Thyroid gland (tissue), 4 donors: ENCODE measurements at regions not wholly inside any gene's neighbourhood (a gene's known extent, or its start where the extent isn't known, plus 50 kb on each side); places are given as distances from the start of the nearest gene placed in this dataset.

Source experiments
- DNase-seq, 2 donors: peaks; one replicate each; pipeline ENCODE4 v3.0.0-alpha.2; 2019
- H3K27ac ChIP-seq, 3 donors: fragments of 200-600 bp; sonication (generic); 1 replicate in 2 of 3; 2 replicates in 1 of 3; pipeline ENCODE4 v1.5.1; 2016 to 2019; ENCODE audit warnings: mild to moderate bottlenecking in 1 of 3, moderate library complexity in 1 of 3
- H3K27me3 ChIP-seq: fragments of 200-600 bp; sonication (generic); one replicate; pipeline ENCODE4 v1.5.1; 2019
- H3K36me3 ChIP-seq, 2 donors: fragments of 200-600 bp; sonication (generic); one replicate each; pipeline ENCODE4 v1.5.1; 2016 to 2019
- H3K4me1 ChIP-seq, 2 donors: fragments of 200-600 bp; sonication (generic); one replicate each; pipeline ENCODE4 v1.5.1; 2017 to 2019
- H3K4me3 ChIP-seq, 3 donors: fragments of 200-600 bp; sonication (generic); replicated peaks in 1 of 3; 1 replicate in 2 of 3; 2 replicates in 1 of 3; pipeline ENCODE4 v1.5.1; 2016; ENCODE audit warnings: mild to moderate bottlenecking in 1 of 3
- H3K9me3 ChIP-seq: fragments of 200-600 bp; sonication (generic); one replicate; pipeline ENCODE4 v1.5.1; 2017
- POLR2A ChIP-seq, 2 donors: fragments of 450-650 bp; IDR thresholded peaks; one replicate each; pipeline ENCODE4 v1.6.1; 2017; ENCODE audit warnings: antibody characterized with exemption in 2 of 2, mild to moderate bottlenecking in 2 of 2, moderate library complexity in 1 of 2
- WGBS, 2 donors: methylation state at CpG; one replicate each; pipeline ENCODE4 v1.1.5; 2017; 5-methylcytosine and 5-hydroxymethylcytosine counted together
- intact Hi-C: fragments of 100-400 bp; cut with DNase I; formaldehyde crosslinking; loops from one replicate; pipeline ENCODE4 v1.15.1; 2023
- TF ChIP-seq, protein P1 (sequence below), 6 experiments: fragments of 200-600 bp in 3 of 6; fragments of 450-650 bp in 3 of 6; sonication (generic) in 3 of 6; IDR thresholded peaks; one replicate each; pipeline ENCODE4 v1.5.1; 2016 to 2019; ENCODE audit warnings: antibody characterized with exemption in 6 of 6, mild to moderate bottlenecking in 2 of 6, inconsistent platforms in 1 of 6, moderate library complexity in 1 of 6

DNA sequence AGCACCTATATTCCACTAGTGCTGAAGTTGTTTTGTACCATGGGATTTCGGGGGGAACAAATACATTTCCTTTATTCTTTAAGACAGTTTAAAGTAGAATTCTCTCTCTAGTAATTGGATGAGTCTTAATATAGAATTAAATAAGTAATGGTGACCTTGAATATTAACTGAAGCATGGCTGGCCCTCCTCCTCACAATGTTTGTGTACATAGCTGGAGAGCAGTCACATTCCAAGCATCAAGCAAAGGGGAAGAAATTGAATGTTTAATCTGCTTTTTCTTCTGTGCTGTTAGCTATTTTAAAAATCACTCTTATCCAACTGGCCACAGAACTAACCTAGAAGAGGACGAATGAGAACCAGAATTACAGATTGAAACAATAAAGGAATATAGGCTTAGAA is 906.9 kb downstream of the CCSER2 start:
- WGBS, 2 donors = 33 to 39% methylated on average over 2 of the region's 2 CpGs
- peaks cover 36 to 48% of the 10 kb centered on the region in 2 donors for H3K4me1 ChIP-seq
- TF ChIP-seq, protein P1, sequence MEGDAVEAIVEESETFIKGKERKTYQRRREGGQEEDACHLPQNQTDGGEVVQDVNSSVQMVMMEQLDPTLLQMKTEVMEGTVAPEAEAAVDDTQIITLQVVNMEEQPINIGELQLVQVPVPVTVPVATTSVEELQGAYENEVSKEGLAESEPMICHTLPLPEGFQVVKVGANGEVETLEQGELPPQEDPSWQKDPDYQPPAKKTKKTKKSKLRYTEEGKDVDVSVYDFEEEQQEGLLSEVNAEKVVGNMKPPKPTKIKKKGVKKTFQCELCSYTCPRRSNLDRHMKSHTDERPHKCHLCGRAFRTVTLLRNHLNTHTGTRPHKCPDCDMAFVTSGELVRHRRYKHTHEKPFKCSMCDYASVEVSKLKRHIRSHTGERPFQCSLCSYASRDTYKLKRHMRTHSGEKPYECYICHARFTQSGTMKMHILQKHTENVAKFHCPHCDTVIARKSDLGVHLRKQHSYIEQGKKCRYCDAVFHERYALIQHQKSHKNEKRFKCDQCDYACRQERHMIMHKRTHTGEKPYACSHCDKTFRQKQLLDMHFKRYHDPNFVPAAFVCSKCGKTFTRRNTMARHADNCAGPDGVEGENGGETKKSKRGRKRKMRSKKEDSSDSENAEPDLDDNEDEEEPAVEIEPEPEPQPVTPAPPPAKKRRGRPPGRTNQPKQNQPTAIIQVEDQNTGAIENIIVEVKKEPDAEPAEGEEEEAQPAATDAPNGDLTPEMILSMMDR (IDR thresholded peaks at IDR 0.05) = no peak
- TF ChIP-seq POLR2A (IDR thresholded peaks at IDR 0.05) = peak in 1 of 2 donors; percentile 36

DNA sequence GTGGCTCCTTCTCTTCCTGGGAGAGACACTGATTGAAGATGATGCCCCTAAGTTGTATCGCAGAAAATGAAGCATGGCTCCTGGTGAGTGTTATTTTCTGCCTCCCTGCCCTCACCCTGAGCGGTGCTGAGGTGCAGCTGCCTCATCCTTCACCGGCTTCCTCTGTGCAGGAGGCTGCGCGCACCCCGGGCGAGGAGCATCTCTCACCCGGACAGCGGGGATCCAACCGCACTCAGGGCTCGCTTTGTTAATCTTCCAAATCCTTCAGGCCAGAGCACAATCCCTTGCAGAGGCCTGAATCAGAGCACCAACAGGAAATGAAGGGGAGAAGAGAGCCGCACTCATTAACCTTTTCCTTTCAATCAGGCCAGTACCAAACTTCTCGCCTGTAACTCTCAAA is 910.3 kb downstream of the CCSER2 start:
- Histone ChIP-seq H3K27ac (peak overlapping the region in 1 of 3 donors; percentile 23), H3K4me3 (no peak overlapping the region), H3K36me3 (no peaks in the 10 kb centered on the region), H3K4me1 (peaks cover 35 to 37% of the 10 kb centered on the region in 2 donors), H3K9me3 (no peaks in the 10 kb centered on the region), H3K27me3 (no peaks in the 10 kb centered on the region)
- no peak for DNase-seq
- WGBS, 2 donors = 93 to 95% methylated on average over 13 of the region's 13 CpGs
- intact Hi-C loops = no loop called here
- TF ChIP-seq POLR2A (IDR thresholded peaks at IDR 0.05) = no peak
- TF ChIP-seq, protein P1 (IDR thresholded peaks at IDR 0.05) = no peak

More for the DNA sequence above, 906.9 kb downstream of the CCSER2 start:
- Histone ChIP-seq H3K27ac (peak overlapping the region; percentile 84 to 95 (median 88)), H3K27me3 (no peaks in the 10 kb centered on the region), H3K9me3 (no peaks in the 10 kb centered on the region), H3K36me3 (no peaks in the 10 kb centered on the region), H3K4me3 (no peak overlapping the region)
- DNase-seq = peak; percentile 60 to 61
- intact Hi-C loops = no loop called here

DNA sequence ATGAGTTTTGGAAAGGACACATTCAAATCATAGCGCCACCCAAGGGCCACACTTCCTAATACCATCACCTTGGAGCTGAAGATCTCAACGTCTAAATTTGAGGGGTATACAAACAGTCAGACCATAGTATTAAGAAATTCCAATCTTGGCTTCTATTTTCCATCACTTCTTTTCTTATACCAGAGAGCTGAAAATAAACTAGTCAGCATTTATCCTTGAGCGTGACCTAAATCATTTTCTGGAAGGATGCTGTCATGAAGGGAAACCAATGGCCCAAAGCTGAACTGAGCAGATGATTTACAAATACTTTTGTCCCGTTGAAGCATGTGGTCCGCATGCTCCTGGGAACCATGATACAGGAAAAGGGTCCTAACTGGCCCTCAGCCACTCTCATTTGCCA is 921.9 kb downstream of the CCSER2 start:
- intact Hi-C loops = no loop called here
- WGBS, 2 donors = 79 to 88% methylated on average over 5 of the region's 5 CpGs
- no peaks in the 10 kb centered on the region for H3K4me1 ChIP-seq
- H3K9me3 ChIP-seq = no peaks in the 10 kb centered on the region
- DNase-seq = no peak
- no peak overlapping the region for H3K4me3 ChIP-seq
- H3K27me3 ChIP-seq = no peaks in the 10 kb centered on the region
- TF ChIP-seq, protein P1 (IDR thresholded peaks at IDR 0.05) = no peak
- no peak for TF ChIP-seq POLR2A (IDR thresholded peaks at IDR 0.05)
- H3K27ac ChIP-seq = no peak overlapping the region
- no peaks in the 10 kb centered on the region for H3K36me3 ChIP-seq

DNA sequence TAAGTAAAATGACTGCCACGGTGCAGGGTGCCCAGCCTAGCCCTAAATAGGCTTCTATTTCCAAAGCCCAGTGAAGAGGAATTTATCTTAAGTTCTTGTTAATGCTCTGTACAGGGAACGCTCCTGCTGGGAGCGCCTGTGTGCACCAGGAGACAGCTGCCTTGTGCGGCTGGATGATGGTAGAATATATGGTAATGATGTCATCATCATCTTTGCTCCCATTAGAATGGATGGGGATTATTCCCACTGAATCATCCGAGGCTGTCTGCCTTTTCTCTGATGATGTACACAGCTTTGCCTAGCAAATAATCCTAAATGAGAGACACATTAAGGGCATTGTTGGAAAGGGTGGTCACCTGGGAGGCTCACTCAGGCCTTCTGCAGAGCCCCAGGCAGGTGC is 928.1 kb downstream of the CCSER2 start:
- Histone ChIP-seq H3K27ac (no peak overlapping the region), H3K27me3 (no peaks in the 10 kb centered on the region), H3K4me1 (no peaks in the 10 kb centered on the region), H3K36me3 (no peaks in the 10 kb centered on the region), H3K4me3 (no peak overlapping the region), H3K9me3 (no peaks in the 10 kb centered on the region)
- DNase-seq = no peak
- TF ChIP-seq, protein P1 (IDR thresholded peaks at IDR 0.05) = no peak
- TF ChIP-seq POLR2A (IDR thresholded peaks at IDR 0.05) = no peak
- 86 to 91% methylated on average over 5 of the region's 5 CpGs for WGBS, 2 donors
- intact Hi-C loops = no loop called here

DNA sequence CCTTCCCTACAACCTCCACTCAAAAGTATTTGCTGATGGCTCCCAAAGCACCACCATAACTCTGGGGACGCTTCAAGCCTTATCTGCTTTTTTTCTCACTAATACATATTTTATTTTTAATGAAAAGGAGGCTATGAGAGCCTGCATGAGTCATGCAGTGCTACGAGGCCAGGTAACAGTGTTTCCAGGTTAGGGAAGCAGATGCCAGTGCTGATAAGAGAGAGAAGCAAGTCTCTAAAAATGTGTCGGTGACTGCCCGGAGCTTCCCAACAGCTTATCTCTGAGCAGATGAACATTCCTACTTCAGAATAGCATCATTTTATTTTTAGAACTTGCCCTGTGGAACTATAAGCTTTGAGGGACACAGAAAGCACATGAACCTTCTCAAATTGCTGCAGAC is 931.5 kb downstream of the CCSER2 start:
- H3K27ac ChIP-seq = no peak overlapping the region
- H3K9me3 ChIP-seq = no peaks in the 10 kb centered on the region
- TF ChIP-seq POLR2A (IDR thresholded peaks at IDR 0.05) = no peak
- TF ChIP-seq, protein P1 (IDR thresholded peaks at IDR 0.05) = no peak
- H3K36me3 ChIP-seq = no peaks in the 10 kb centered on the region
- intact Hi-C loops = no loop called here
- H3K4me1 ChIP-seq = peaks cover 0 to 3% of the 10 kb centered on the region in 2 donors
- H3K27me3 ChIP-seq = no peaks in the 10 kb centered on the region
- no peak for DNase-seq
- no peak overlapping the region for H3K4me3 ChIP-seq
- WGBS, 2 donors = 68% methylated on average over 4 of the region's 4 CpGs
